Ovary (tissue), 7 donors: ENCODE measurements at regions not wholly inside any gene's neighbourhood (a gene's known extent, or its start where the extent isn't known, plus 50 kb on each side); places are given as distances from the start of the nearest gene placed in this dataset.

ENCODE experiments used
- DNase-seq, 5 donors: peaks; one replicate each; pipeline ENCODE4 v3.0.0-alpha.2; 2019 to 2020
- H3K27ac ChIP-seq, 2 donors: fragments of 200-600 bp; one replicate each; pipeline versions ENCODE4 v1.5.1 to v1.8.0; 2019 to 2022
- H3K27me3 ChIP-seq: fragments of 200-600 bp; one replicate; pipeline ENCODE4 v1.8.0; 2022
- H3K36me3 ChIP-seq: fragments of 200-600 bp; sonication (generic); one replicate; pipeline ENCODE4 v1.5.1; 2019
- H3K4me1 ChIP-seq: one replicate; pipeline ENCODE4 v1.8.1; 2013; ENCODE audit warnings: mild to moderate bottlenecking, moderate library complexity; ENCODE audit not compliant: insufficient read depth
- H3K4me3 ChIP-seq: fragments of 200-600 bp; sonication (generic); one replicate; pipeline ENCODE4 v1.5.1; 2017
- H3K9me3 ChIP-seq, 2 donors: fragments of 200-600 bp in 1 of 2; sonication (generic) in 1 of 2; one replicate each; pipeline versions ENCODE4 v1.5.1 to v1.8.1; 2013 to 2019; ENCODE audit warnings: mild to moderate bottlenecking in 1 of 2, moderate library complexity in 1 of 2
- CTCF ChIP-seq, 3 donors: fragments of 450-650 bp in 2 of 3; fragments of 200-600 bp in 1 of 3; IDR thresholded peaks; one replicate each; pipeline versions ENCODE4 v1.5.1 to v1.8.0; 2016 to 2022; ENCODE audit warnings: antibody characterized with exemption in 3 of 3, mild to moderate bottlenecking in 1 of 3
- EP300 ChIP-seq: sonication (generic); formaldehyde crosslinking; IDR thresholded peaks from one replicate; pipeline ENCODE4 v1.6.1; 2017; ENCODE audit warnings: antibody characterized with exemption
- POLR2A ChIP-seq: fragments of 450-650 bp; IDR thresholded peaks from one replicate; pipeline ENCODE4 v1.6.1; 2017; ENCODE audit warnings: antibody characterized with exemption, mild to moderate bottlenecking, moderate library complexity
- WGBS, 3 donors: extraction: QIAGEN DNeasy Blood & Tissue Kit in 1 of 3; methylation state at CpG; one replicate each; pipeline versions ENCODE4 v1.1.5 to v1.1.7; 2013 to 2017; 5-methylcytosine and 5-hydroxymethylcytosine counted together
- intact Hi-C, 4 donors: fragments of 100-400 bp; cut with DNase I; formaldehyde crosslinking; loops; one replicate each; pipeline versions ENCODE4 v1.11.0 to v1.15.1; 2022 to 2023
- donor health status: DM: no; HTN: no; CAD: no; lungs with moderate emphysema.
- donor health status: DM: no; HTN: no; CAD: no.
- donor health status: Bipolar disorder and iron deficiency.
- donor health status: DM: no; HTN: no; CAD: no.
- donor health status: DM: yes; HTN: yes; CAD: no.

- no peaks in the 10 kb centered on the region for H3K27me3 ChIP-seq
- H3K4me3 ChIP-seq: no peak overlapping the region
- intact Hi-C loops: no loop called here
- TF ChIP-seq EP300: no peak
- no peak for TF ChIP-seq CTCF (IDR thresholded peaks at IDR 0.05)
- TF ChIP-seq POLR2A: no peak
- H3K36me3 ChIP-seq: no peaks in the 10 kb centered on the region
- no peak for DNase-seq
- WGBS, 3 donors: 56 to 71% (median 59%) methylated on average over 4 of the region's 4 CpGs
- H3K9me3 ChIP-seq: no peaks in the 10 kb centered on the region
- H3K4me1 ChIP-seq: no peaks in the 10 kb centered on the region
- H3K27ac ChIP-seq: no peak overlapping the region
Measured at GRCh38 chr20:9942736-9943135, 92.1 kb upstream of the ANKEF1 start.

GRCh38 chr20:9940329-9940728, 94.5 kb upstream of the ANKEF1 start:
- Histone ChIP-seq H3K4me3 (no peak overlapping the region), H3K36me3 (no peaks in the 10 kb centered on the region), H3K27me3 (no peaks in the 10 kb centered on the region), H3K27ac (no peak overlapping the region), H3K4me1 (no peaks in the 10 kb centered on the region), H3K9me3 (no peaks in the 10 kb centered on the region)
- WGBS, 3 donors: 52 to 75% (median 64%) methylated on average over 2 of the region's 2 CpGs
- DNase-seq: no peak
- intact Hi-C loops: no loop called here
- TF ChIP-seq EP300 (no peak), POLR2A (no peak), CTCF (IDR thresholded peaks at IDR 0.05) (no peak)

GRCh38 chr20:9939231-9939630, 95.6 kb upstream of the ANKEF1 start:
- DNase-seq: no peak
- Histone ChIP-seq H3K4me3 (no peak overlapping the region), H3K9me3 (no peaks in the 10 kb centered on the region), H3K4me1 (no peaks in the 10 kb centered on the region), H3K27me3 (no peaks in the 10 kb centered on the region), H3K27ac (no peak overlapping the region), H3K36me3 (no peaks in the 10 kb centered on the region)
- intact Hi-C loops: no loop called here
- TF ChIP-seq POLR2A (no peak), CTCF (IDR thresholded peaks at IDR 0.05) (no peak), EP300 (no peak)
- WGBS, 3 donors: 66 to 79% (median 68%) methylated on average over 2 of the region's 2 CpGs

- TF ChIP-seq EP300 (no peak), CTCF (IDR thresholded peaks at IDR 0.05) (no peak), POLR2A (no peak)
- Histone ChIP-seq H3K36me3 (no peaks in the 10 kb centered on the region), H3K27me3 (no peaks in the 10 kb centered on the region), H3K4me1 (no peaks in the 10 kb centered on the region), H3K9me3 (no peaks in the 10 kb centered on the region), H3K4me3 (no peak overlapping the region), H3K27ac (no peak overlapping the region)
- DNase-seq: no peak
- intact Hi-C loops: no loop called here
Measured at GRCh38 chr20:9935285-9935684, 96.4 kb upstream of the PAK5 start.

- WGBS, 3 donors: 75 to 81% (median 80%) methylated on average over 4 of the region's 4 CpGs
- no peaks in the 10 kb centered on the region for H3K36me3 ChIP-seq
- H3K4me1 ChIP-seq: no peaks in the 10 kb centered on the region
- H3K27ac ChIP-seq: no peak overlapping the region
- H3K27me3 ChIP-seq: no peaks in the 10 kb centered on the region
- no peak overlapping the region for H3K4me3 ChIP-seq
- no peak for DNase-seq
- no peaks in the 10 kb centered on the region for H3K9me3 ChIP-seq
- TF ChIP-seq POLR2A (no peak), EP300 (no peak), CTCF (IDR thresholded peaks at IDR 0.05) (no peak)
- intact Hi-C loops: no loop called here
Measured at GRCh38 chr20:9930142-9930541, 91.3 kb upstream of the PAK5 start.
